Neuronal stem cell (in vitro differentiated cells): ENCODE measurements at regions not wholly inside any gene's neighbourhood (a gene's known extent, or its start where the extent isn't known, plus 50 kb on each side); places are given as distances from the start of the nearest gene placed in this dataset.

ENCODE experiments used
- DNase-seq: peaks from one replicate; pipeline ENCODE4 v3.0.0-alpha.2; 2013; ENCODE audit warnings: low spot score
- H2AFZ ChIP-seq: one replicate; pipeline ENCODE4 v1.6.1; 2013; ENCODE audit warnings: mild to moderate bottlenecking, low read length, inconsistent platforms
- H2AK5ac ChIP-seq: 2 replicates; pipeline ENCODE4 v1.6.1; 2013; ENCODE audit warnings: low read depth, mild to moderate bottlenecking, inconsistent platforms, low read length, moderate library complexity, mixed read lengths
- H2BK120ac ChIP-seq: 2 replicates; pipeline ENCODE4 v1.6.1; 2013; ENCODE audit warnings: low read depth, mild to moderate bottlenecking, inconsistent platforms, low read length, moderate library complexity, mixed read lengths
- H2BK12ac ChIP-seq: one replicate; pipeline ENCODE4 v1.6.1; 2013; ENCODE audit warnings: low read length, inconsistent platforms
- H2BK15ac ChIP-seq: 2 replicates; pipeline ENCODE4 v1.6.1; 2013; ENCODE audit warnings: mild to moderate bottlenecking, low read length, inconsistent platforms, mixed read lengths
- H2BK5ac ChIP-seq: one replicate; pipeline ENCODE4 v1.6.1; 2013; ENCODE audit warnings: inconsistent platforms, mild to moderate bottlenecking, low read length, moderate library complexity
- H3K14ac ChIP-seq: one replicate; pipeline ENCODE4 v1.6.1; 2013; ENCODE audit warnings: low read length, inconsistent platforms
- H3K18ac ChIP-seq: 2 replicates; pipeline ENCODE4 v1.6.1; 2013; ENCODE audit warnings: low read length, inconsistent platforms
- H3K23ac ChIP-seq: 2 replicates; pipeline ENCODE4 v1.6.1; 2013; ENCODE audit warnings: low read depth, mild to moderate bottlenecking, mixed read lengths, low read length, inconsistent platforms; ENCODE audit not compliant: poor library complexity
- H3K27ac ChIP-seq: replicated peaks from 3 replicates; pipeline ENCODE4 v1.5.1; 2013; ENCODE audit warnings: low read length, inconsistent platforms
- H3K27me3 ChIP-seq, 3 experiments: 2 replicates each; pipeline ENCODE4 v1.6.1; 2013; ENCODE audit warnings: low read length in 3 of 3, mild to moderate bottlenecking in 2 of 3, inconsistent platforms in 1 of 3, low read depth in 1 of 3, mixed read lengths in 1 of 3, moderate library complexity in 1 of 3; ENCODE audit not compliant: control insufficient read depth in 3 of 3, insufficient read depth in 3 of 3
- H3K36me3 ChIP-seq, 2 donors: replicated peaks in 1 of 2; 2 replicates each; pipeline ENCODE4 v1.6.1; 2013; ENCODE audit warnings: low read length in 2 of 2; ENCODE audit not compliant: control insufficient read depth in 2 of 2, insufficient read depth in 2 of 2
- H3K4ac ChIP-seq: 2 replicates; pipeline ENCODE4 v1.6.1; 2013; ENCODE audit warnings: inconsistent platforms, mild to moderate bottlenecking, low read length, moderate library complexity
- H3K4me1 ChIP-seq, 2 donors: 1 replicate in 1 of 2; 2 replicates in 1 of 2; pipeline ENCODE4 v1.6.1; 2013; ENCODE audit warnings: low read length in 2 of 2, low read depth in 1 of 2; ENCODE audit not compliant: control insufficient read depth in 2 of 2, insufficient read depth in 1 of 2
- H3K4me2 ChIP-seq: one replicate; pipeline ENCODE4 v1.6.1; 2013; ENCODE audit warnings: mild to moderate bottlenecking, low read length, inconsistent platforms; ENCODE audit not compliant: insufficient read depth, poor library complexity, severe bottlenecking
- H3K4me3 ChIP-seq, 2 donors: 2 replicates each; pipeline ENCODE4 v1.5.1; 2013; ENCODE audit warnings: low read length in 2 of 2, mild to moderate bottlenecking in 2 of 2, inconsistent platforms in 1 of 2, moderate library complexity in 1 of 2
- H3K79me1 ChIP-seq: one replicate; pipeline ENCODE4 v1.6.1; 2013; ENCODE audit warnings: low read depth, mild to moderate bottlenecking, inconsistent platforms, low read length, moderate library complexity
- H3K9ac ChIP-seq: one replicate; pipeline ENCODE4 v1.6.1; 2013; ENCODE audit warnings: mild to moderate bottlenecking, low read depth, low read length, inconsistent platforms; ENCODE audit not compliant: poor library complexity
- H3K9me3 ChIP-seq, 2 donors: replicated peaks in 1 of 2; 2 replicates each; pipeline versions ENCODE3 to v1.6.1; 2013; ENCODE audit warnings: low read length in 2 of 2, mild to moderate bottlenecking in 2 of 2, inconsistent platforms in 1 of 2, low read depth in 1 of 2, mixed read lengths in 1 of 2, moderate library complexity in 1 of 2; ENCODE audit not compliant: control insufficient read depth in 2 of 2, insufficient read depth in 1 of 2
- H4K8ac ChIP-seq: one replicate; pipeline ENCODE4 v1.6.1; 2013; ENCODE audit warnings: low read depth, mild to moderate bottlenecking, inconsistent platforms, low read length, moderate library complexity
- H4K91ac ChIP-seq: one replicate; pipeline ENCODE4 v1.6.1; 2013; ENCODE audit warnings: low read length, low read depth, mild to moderate bottlenecking, inconsistent platforms; ENCODE audit not compliant: poor library complexity
- WGBS, 2 donors: extraction: QIAGEN DNeasy Blood & Tissue Kit; methylation state at CpG; one replicate each; pipeline ENCODE4 v1.1.7; 2013; ENCODE audit warnings: missing lambda C conversion rate in 2 of 2, mixed read lengths in 1 of 2; ENCODE audit not compliant: insufficient read length in 2 of 2, insufficient replicate concordance in 1 of 2; ENCODE audit errors: extremely low coverage in 2 of 2; 5-methylcytosine and 5-hydroxymethylcytosine counted together

DNA sequence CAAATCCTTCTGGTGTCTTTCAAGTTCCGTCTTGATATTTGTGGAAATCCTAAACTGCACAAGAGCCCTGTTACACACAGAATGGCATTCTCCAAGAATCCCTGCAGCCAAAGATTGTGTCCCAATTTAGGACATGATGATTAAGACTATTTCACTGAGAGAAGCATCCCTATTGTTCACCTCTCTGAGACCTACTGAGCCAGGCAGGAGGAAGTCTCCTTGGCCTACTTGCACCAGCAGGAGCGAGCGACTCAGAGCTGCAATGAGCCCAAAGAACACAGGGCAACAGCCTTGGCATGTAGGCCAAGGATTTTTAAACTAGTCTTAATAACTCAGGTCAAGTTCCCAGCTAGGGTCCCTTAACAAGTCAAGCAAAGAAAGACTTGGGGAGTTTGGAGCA, 79.4 kb upstream of the RUNX1 start:
- Histone ChIP-seq H3K4me3 (no peak overlapping the region), H3K9ac (no peak overlapping the region), H4K91ac (no peak overlapping the region), H3K4me1 (no peaks in the 10 kb centered on the region), H3K27ac (no peak overlapping the region), H2BK120ac (no peak overlapping the region), H3K27me3 (no peaks in the 10 kb centered on the region), H4K8ac (no peak overlapping the region), H3K79me1 (no peaks in the 10 kb centered on the region), H2AK5ac (no peak overlapping the region), H3K36me3 (no peaks in the 10 kb centered on the region), H3K14ac (no peak overlapping the region), H3K4ac (no peak overlapping the region), H2BK12ac (no peak overlapping the region), H3K9me3 (no peaks in the 10 kb centered on the region), H3K18ac (no peak overlapping the region), H2BK5ac (no peak overlapping the region), H2AFZ (no peak overlapping the region), H3K4me2 (no peak overlapping the region), H3K23ac (no peak overlapping the region), H2BK15ac (no peak overlapping the region)
- DNase-seq = no peak
- WGBS, 2 donors = no CpG with 5 or more reads among the region's 3 CpGs

DNA sequence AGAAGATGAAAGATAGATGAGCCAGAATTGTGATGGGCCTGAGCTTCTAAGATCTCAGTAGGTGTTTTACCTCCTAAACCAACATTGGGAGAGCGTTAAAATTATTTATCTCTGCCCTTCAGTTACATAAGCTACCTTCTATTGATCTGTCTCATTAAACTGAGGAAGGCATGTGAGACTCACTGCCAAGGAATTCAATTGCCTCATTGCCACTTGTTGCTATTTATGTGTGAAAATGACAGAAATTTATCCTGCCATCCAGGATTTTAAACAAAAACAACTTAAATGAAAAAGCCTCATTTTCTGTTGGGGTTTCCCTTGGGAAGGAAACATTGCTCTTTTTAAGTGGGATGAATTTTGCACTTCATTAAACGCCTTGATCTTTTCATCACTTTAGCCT, 78.7 kb upstream of the RUNX1 start:
- H3K4me2 ChIP-seq = no peak overlapping the region
- no peak overlapping the region for H3K4ac ChIP-seq
- no peak overlapping the region for H3K18ac ChIP-seq
- H3K36me3 ChIP-seq = no peaks in the 10 kb centered on the region
- H3K79me1 ChIP-seq = no peaks in the 10 kb centered on the region
- no peak overlapping the region for H2BK120ac ChIP-seq
- H3K14ac ChIP-seq = no peak overlapping the region
- H2AFZ ChIP-seq = no peak overlapping the region
- no peak overlapping the region for H3K4me3 ChIP-seq
- no peak overlapping the region for H2BK12ac ChIP-seq
- no peak overlapping the region for H3K9ac ChIP-seq
- WGBS, 2 donors = no CpG with 5 or more reads among the region's 2 CpGs
- H2AK5ac ChIP-seq = no peak overlapping the region
- DNase-seq = no peak
- no peaks in the 10 kb centered on the region for H3K4me1 ChIP-seq
- H3K9me3 ChIP-seq = no peaks in the 10 kb centered on the region
- no peak overlapping the region for H3K23ac ChIP-seq
- H2BK15ac ChIP-seq = no peak overlapping the region
- H4K8ac ChIP-seq = no peak overlapping the region
- no peak overlapping the region for H4K91ac ChIP-seq
- no peak overlapping the region for H2BK5ac ChIP-seq
- no peak overlapping the region for H3K27ac ChIP-seq
- H3K27me3 ChIP-seq = no peaks in the 10 kb centered on the region

DNA sequence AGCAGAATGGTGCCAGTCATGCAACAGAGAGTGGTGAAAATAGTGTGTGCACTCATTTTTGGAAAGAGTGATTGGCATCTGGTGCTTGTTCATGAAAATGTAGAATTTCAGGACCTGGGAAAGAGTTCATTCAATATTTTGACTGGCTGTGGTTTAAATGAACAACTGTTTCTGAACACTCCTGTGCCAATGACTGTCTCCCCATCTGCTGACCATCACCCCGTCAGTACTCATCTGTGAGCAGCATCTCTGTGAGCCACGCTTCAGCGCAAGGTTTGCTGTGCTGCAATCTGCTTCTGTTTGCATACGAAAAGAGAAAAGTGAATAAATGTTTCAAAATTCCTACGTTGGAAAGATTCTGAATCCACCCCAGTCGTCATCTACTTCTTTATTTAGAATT, 77.9 kb upstream of the RUNX1 start:
- Histone ChIP-seq H3K18ac (no peak overlapping the region), H2BK12ac (no peak overlapping the region), H3K4me3 (no peak overlapping the region), H3K9me3 (no peaks in the 10 kb centered on the region), H3K36me3 (no peaks in the 10 kb centered on the region), H3K79me1 (no peaks in the 10 kb centered on the region), H4K8ac (no peak overlapping the region), H3K27ac (no peak overlapping the region), H2BK5ac (no peak overlapping the region), H3K4ac (no peak overlapping the region), H2AFZ (no peak overlapping the region), H3K4me1 (no peaks in the 10 kb centered on the region), H4K91ac (no peak overlapping the region), H3K14ac (no peak overlapping the region), H3K27me3 (no peaks in the 10 kb centered on the region), H3K9ac (no peak overlapping the region), H2BK120ac (no peak overlapping the region), H3K4me2 (no peak overlapping the region), H2AK5ac (no peak overlapping the region), H2BK15ac (no peak overlapping the region), H3K23ac (no peak overlapping the region)
- no CpG with 5 or more reads among the region's 6 CpGs for WGBS, 2 donors
- DNase-seq = no peak

DNA sequence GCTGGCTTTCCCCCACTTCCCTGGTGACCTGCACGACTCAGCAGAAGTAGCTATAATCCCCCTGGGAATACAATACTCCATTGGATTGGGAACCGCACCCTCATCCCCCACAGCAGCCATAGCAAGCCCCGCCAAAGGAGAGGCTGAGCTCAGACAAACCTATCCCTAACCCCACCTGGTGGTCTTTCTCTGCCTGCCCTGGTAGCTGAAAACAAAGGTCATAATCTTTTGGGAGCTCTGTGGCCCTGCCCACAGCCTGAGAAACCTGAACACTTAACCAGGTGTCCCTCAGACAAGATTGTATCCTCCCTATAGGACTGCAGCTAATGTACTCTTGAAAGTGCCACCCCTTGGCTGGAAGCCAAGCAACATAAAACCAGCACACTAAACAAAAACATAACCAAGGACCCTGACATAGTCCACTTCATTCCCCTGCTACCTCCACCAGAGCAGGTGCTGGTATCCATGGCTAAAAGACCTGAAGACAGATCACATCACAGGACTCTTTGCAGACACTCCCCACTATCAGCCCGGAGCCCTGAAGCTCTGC, 71.6 kb upstream of the RUNX1 start:
- H3K4me3 ChIP-seq = no peak overlapping the region
- H2BK12ac ChIP-seq = no peak overlapping the region
- no peaks in the 10 kb centered on the region for H3K27me3 ChIP-seq
- no peak overlapping the region for H2BK120ac ChIP-seq
- no peaks in the 10 kb centered on the region for H3K9me3 ChIP-seq
- no peak overlapping the region for H3K9ac ChIP-seq
- H3K18ac ChIP-seq = peak overlapping the region; percentile 67
- WGBS, 2 donors = no CpG with 5 or more reads among the region's 4 CpGs
- no peak overlapping the region for H3K14ac ChIP-seq
- no peak overlapping the region for H3K4me2 ChIP-seq
- no peaks in the 10 kb centered on the region for H3K36me3 ChIP-seq
- peaks cover 0 to 3% of the 10 kb centered on the region in 2 donors for H3K4me1 ChIP-seq
- no peak overlapping the region for H3K23ac ChIP-seq
- no peak overlapping the region for H4K8ac ChIP-seq
- no peak overlapping the region for H2BK15ac ChIP-seq
- H3K79me1 ChIP-seq = no peaks in the 10 kb centered on the region
- H3K27ac ChIP-seq = no peak overlapping the region
- no peak for DNase-seq
- H2AK5ac ChIP-seq = no peak overlapping the region
- no peak overlapping the region for H2AFZ ChIP-seq
- H4K91ac ChIP-seq = no peak overlapping the region
- H3K4ac ChIP-seq = no peak overlapping the region
- H2BK5ac ChIP-seq = no peak overlapping the region
